Right atrium auricular region (tissue), 2 donors: ENCODE measurements at regions not wholly inside any gene's neighbourhood (a gene's known extent, or its start where the extent isn't known, plus 50 kb on each side); places are given as distances from the start of the nearest gene placed in this dataset.

Experiments used
- DNase-seq: peaks from one replicate; pipeline ENCODE4 v3.0.0-alpha.2; 2019; ENCODE audit warnings: low spot score
- H3K27ac ChIP-seq, 2 donors: fragments of 200-600 bp; sonication (generic); 1 replicate in 1 of 2; 2 replicates in 1 of 2; pipeline ENCODE4 v1.5.1; 2016 to 2019
- H3K27me3 ChIP-seq, 2 donors: fragments of 200-600 bp; sonication (generic); one replicate each; pipeline versions ENCODE4 v1.5.1 to v1.6.0; 2017 to 2019
- H3K36me3 ChIP-seq: fragments of 200-600 bp; sonication (generic); one replicate; pipeline ENCODE4 v1.5.1; 2016
- H3K4me1 ChIP-seq, 2 donors: fragments of 200-600 bp; sonication (generic); one replicate each; pipeline versions ENCODE4 v1.5.1 to v1.6.0; 2017 to 2019
- H3K4me3 ChIP-seq, 2 donors: fragments of 200-600 bp; sonication (generic); 1 replicate in 1 of 2; 2 replicates in 1 of 2; pipeline ENCODE4 v1.5.1; 2017 to 2019; ENCODE audit warnings: mild to moderate bottlenecking in 1 of 2, moderate library complexity in 1 of 2
- H3K9me3 ChIP-seq, 2 donors: fragments of 200-600 bp; sonication (generic); one replicate each; pipeline ENCODE4 v1.5.1; 2019
- TF ChIP-seq, protein P1 (sequence below), 2 donors: fragments of 200-600 bp; sonication (generic); IDR thresholded peaks; one replicate each; pipeline ENCODE4 v1.5.1; 2019; ENCODE audit warnings: antibody characterized with exemption in 2 of 2

DNA sequence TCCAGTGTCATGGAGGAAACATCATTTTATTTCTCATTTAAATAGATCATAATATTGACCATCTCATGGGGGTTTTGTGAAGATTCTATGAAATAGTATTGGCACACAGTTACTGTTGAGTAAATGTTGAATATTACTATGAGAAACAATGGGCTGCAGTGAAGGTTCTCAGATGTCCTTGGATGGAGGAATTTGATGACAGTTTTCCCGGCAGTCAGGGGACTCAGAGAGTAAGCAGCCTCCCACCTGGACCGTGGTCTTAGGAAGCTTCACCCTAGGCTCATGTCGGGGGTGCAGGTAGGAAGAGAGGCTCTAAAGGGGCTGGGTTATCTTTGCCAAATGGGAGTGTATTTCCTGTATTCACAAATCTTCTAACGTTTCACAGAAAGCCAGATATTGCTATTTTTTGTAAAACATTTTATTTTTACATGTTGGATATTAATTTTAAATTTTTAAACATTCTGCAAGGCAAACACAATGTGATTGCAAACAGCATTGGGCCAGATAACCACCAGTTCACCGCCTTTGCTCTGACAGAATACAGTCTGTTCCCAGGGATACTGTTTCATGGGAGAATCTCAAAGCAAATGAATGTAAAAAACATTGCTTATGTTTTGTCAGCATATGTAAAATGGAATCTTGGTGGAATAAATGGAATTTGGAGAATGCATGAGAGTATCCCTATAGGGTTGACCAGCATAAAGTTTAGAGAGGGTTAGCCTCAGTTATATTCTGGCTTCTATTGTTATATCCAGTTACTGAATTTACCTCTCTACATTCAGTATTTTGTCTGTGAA, 380.8 kb upstream of the TMEM132C start:
- H3K4me3 ChIP-seq = no peak overlapping the region
- H3K27ac ChIP-seq = no peak overlapping the region
- no peak for DNase-seq
- TF ChIP-seq, protein P1, sequence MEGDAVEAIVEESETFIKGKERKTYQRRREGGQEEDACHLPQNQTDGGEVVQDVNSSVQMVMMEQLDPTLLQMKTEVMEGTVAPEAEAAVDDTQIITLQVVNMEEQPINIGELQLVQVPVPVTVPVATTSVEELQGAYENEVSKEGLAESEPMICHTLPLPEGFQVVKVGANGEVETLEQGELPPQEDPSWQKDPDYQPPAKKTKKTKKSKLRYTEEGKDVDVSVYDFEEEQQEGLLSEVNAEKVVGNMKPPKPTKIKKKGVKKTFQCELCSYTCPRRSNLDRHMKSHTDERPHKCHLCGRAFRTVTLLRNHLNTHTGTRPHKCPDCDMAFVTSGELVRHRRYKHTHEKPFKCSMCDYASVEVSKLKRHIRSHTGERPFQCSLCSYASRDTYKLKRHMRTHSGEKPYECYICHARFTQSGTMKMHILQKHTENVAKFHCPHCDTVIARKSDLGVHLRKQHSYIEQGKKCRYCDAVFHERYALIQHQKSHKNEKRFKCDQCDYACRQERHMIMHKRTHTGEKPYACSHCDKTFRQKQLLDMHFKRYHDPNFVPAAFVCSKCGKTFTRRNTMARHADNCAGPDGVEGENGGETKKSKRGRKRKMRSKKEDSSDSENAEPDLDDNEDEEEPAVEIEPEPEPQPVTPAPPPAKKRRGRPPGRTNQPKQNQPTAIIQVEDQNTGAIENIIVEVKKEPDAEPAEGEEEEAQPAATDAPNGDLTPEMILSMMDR (IDR thresholded peaks at IDR 0.05) = no peak
- no peaks in the 10 kb centered on the region for H3K27me3 ChIP-seq
- H3K9me3 ChIP-seq = no peaks in the 10 kb centered on the region
- H3K4me1 ChIP-seq = no peaks in the 10 kb centered on the region
- no peaks in the 10 kb centered on the region for H3K36me3 ChIP-seq

DNA sequence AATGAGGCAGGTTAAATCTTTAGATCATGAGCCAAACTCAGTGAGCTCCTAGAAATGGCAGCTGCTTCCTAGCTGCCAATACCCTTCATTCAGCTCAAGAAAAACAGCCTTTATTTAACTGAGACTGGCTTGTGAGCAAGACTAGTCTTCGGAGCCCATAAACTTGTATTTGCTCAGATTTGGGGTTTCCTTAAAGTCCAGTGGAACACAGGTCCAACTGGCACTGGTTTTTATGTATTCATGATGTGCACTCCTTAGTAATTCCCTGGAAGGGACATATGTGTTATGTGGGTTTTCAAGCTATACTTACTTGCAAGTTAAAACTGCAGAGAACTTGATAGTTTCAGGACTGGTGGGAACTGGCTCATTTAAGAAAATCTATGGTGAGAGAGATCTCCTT, 380.1 kb upstream of the TMEM132C start:
- TF ChIP-seq, protein P1 (IDR thresholded peaks at IDR 0.05) = no peak
- Histone ChIP-seq H3K27me3 (no peaks in the 10 kb centered on the region), H3K27ac (no peak overlapping the region), H3K4me1 (no peaks in the 10 kb centered on the region), H3K9me3 (no peaks in the 10 kb centered on the region), H3K36me3 (no peaks in the 10 kb centered on the region), H3K4me3 (no peak overlapping the region)
- DNase-seq = no peak

DNA sequence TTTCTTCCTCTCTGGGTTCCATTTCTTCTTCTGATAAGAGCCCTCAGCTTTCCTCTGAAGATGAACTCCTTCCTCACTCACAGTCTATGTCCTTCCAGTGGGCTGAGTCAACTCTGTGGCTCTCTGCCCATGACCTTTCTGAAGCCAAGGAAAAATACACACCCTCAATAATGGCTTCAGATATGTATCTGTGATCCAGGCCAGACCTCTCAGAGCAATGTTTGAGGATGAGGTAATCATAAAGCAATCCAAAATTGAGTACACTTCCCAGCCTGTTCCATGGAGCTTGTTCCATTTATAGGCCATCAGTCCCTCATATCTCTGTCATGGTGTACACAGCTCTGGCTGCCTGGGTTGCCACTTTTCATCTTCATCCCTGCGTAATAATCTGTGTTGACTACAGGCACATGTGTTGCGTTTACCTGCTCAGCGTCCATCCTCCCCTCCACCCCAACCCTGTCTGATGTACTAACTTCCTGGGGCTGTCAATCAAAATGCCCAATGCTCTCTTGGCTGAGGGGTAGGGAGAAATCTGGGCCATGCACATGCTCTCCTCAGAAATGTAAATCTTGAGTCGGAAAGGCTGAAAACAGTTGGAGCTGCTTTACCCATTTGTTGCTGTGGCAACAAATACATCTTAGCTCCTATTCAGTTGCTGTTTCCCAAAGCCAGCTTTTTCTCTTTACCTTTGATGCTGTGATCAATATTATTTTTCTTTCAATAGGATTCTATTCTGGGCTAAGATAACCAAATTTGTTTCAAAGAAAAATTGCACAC, 377.8 kb upstream of the TMEM132C start:
- DNase-seq = no peak
- TF ChIP-seq, protein P1 (IDR thresholded peaks at IDR 0.05) = no peak
- H3K4me3 ChIP-seq = no peak overlapping the region
- H3K9me3 ChIP-seq = no peaks in the 10 kb centered on the region
- no peaks in the 10 kb centered on the region for H3K27me3 ChIP-seq
- no peaks in the 10 kb centered on the region for H3K4me1 ChIP-seq
- no peak overlapping the region for H3K27ac ChIP-seq
- H3K36me3 ChIP-seq = no peaks in the 10 kb centered on the region

DNA sequence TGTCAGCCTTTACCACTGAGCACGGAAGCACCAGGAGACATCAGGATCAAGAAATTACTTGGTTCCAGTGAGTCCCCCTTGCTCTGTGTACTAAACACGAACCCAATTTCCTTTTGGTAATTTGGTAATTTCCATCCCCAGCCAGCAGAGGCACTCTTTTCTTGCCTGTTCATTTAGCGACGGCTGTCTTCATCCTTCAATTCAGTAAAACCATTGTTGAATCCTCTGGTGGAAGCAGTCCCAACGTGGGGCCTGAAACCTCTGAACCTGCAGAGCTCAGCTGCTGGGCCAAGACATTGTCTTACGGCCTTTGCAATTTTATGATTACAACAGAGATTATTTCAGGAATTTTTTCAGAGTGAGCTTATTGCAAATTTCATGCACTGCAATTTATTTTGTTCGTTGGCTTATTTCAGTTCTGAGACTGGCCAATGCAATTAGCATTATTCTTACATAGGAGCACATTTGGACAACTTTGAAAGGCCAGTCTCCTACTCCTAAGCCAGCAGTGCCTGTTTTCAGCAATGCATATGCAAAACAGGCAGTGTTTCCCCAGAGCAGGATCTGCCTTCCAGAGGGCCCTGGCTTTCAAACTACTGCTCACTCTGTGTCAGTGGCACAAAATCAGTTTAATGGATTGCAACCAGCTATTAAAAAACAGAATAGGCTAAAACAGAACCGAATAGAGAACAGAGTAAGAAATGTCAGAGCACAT, 372.9 kb upstream of the TMEM132C start:
- no peak for DNase-seq
- Histone ChIP-seq H3K27me3 (no peaks in the 10 kb centered on the region), H3K27ac (no peak overlapping the region), H3K9me3 (no peaks in the 10 kb centered on the region), H3K4me1 (no peaks in the 10 kb centered on the region), H3K4me3 (no peak overlapping the region), H3K36me3 (no peaks in the 10 kb centered on the region)
- TF ChIP-seq, protein P1 (IDR thresholded peaks at IDR 0.05) = peak; percentile 23 to 39

DNA sequence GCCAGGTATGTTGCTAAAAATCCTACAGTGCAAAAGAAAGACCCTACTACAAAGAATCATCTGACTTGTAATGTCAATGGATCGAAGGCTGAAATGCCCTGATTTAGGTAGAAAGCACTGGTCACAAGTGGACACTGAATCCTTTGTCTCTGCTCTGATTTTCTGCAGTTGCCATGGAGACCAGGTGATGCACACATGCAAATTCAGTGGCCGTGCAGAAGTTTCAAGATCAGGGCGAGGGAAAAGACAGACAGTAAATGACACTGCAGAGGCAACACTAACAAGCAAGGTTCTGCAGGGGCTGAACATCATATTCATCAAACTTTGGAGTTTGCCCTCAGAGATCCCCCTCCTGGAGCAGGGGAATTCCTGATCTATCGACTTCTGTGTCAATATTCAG, 370.3 kb upstream of the TMEM132C start:
- Histone ChIP-seq H3K36me3 (no peaks in the 10 kb centered on the region), H3K27ac (no peak overlapping the region), H3K4me3 (no peak overlapping the region), H3K27me3 (no peaks in the 10 kb centered on the region), H3K9me3 (no peaks in the 10 kb centered on the region), H3K4me1 (no peaks in the 10 kb centered on the region)
- TF ChIP-seq, protein P1 (IDR thresholded peaks at IDR 0.05) = no peak
- DNase-seq = no peak
